GM12878 (cell line): ENCODE measurements at regions not wholly inside any gene's neighbourhood (a gene's known extent, or its start where the extent isn't known, plus 50 kb on each side); places are given as distances from the start of the nearest gene placed in this dataset.

Experiments
- BACH1 ChIP-seq: fragments of 450-650 bp; IDR thresholded peaks from 2 replicates; pipeline ENCODE4 v1.6.1; 2017; ENCODE audit warnings: mild to moderate bottlenecking, borderline replicate concordance
- POLR2A ChIP-seq: IDR thresholded peaks from 2 replicates; pipeline ENCODE4 v1.6.1; 2011; ENCODE audit warnings: low read depth, mild to moderate bottlenecking, low read length
- RFX5 ChIP-seq: IDR thresholded peaks from 2 replicates; pipeline ENCODE4 v1.6.1; 2011; ENCODE audit warnings: low read depth, low read length, improper control_type of control experiment

DNA sequence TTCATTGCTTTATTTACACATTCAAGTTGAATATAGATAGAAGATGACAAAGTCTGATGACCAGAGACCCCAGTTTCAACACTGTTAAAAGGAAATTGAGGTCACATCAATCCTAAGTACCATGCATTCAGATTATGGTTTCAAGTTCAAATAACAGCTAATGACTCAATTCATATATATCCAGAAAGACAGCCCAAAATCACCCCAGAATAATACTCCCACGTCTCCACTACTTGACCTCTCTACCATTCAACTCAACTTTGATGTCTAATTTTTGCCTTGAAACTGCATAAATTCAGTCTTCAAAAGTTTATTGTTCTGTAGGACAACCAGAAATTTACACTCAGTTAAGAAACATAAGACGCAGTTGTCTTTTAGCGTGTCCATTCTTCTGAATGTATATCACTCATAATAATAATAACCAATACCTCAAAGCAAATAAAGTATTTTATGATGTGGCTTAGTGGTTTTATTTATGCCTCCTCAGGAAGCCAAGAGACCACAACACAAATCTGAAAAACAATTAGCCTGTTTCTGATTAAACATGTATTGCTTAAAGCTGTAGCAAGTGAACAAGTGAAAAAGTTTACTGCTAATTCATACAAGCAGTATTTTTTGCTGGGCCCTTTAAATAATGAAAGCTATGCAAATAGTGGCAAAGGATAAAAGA lies 569.0 kb downstream of the LTN1 start:
- TF ChIP-seq RFX5 (no peak), BACH1 (no peak), POLR2A (no peak)
